ENCODE measurements at regions not wholly inside any gene's neighbourhood (a gene's known extent, or its start where the extent isn't known, plus 50 kb on each side); places are given as distances from the start of the nearest gene placed in this dataset.

- ATAC-seq (ENCODE audit: low read depth) (no peak), DNase-seq (no peak)
- intact Hi-C loops (cut with micrococcal nuclease), result no loop called here
- Mint-ChIP-seq H3K4me1 (no peaks in the 10 kb centered on the region), H3K27ac (no peak overlapping the region), H3K4me3 (no peak overlapping the region), H3K9me3 (peaks cover 8% of the 10 kb centered on the region), H3K27me3 (no peaks in the 10 kb centered on the region), H3K36me3 (ENCODE audit: low read depth) (no peaks in the 10 kb centered on the region)
- TF ChIP-seq CTCF (IDR thresholded peaks at IDR 0.05), result no peak
- ChIA-PET POLR2A (no interaction called here), CTCF (no interaction called here)
Measured at GRCh38 chr2:56681659-56682396, 498.0 kb downstream of the CCDC85A start.

GRCh38 chr2:56682397-56682760, 498.6 kb downstream of the CCDC85A start:
- Mint-ChIP-seq H3K27me3 (no peaks in the 10 kb centered on the region), H3K27ac (no peak overlapping the region), H3K4me1 (no peaks in the 10 kb centered on the region), H3K4me3 (no peak overlapping the region), H3K9me3 (peaks cover 8% of the 10 kb centered on the region), H3K36me3 (ENCODE audit: low read depth) (no peaks in the 10 kb centered on the region)
- intact Hi-C loops (cut with micrococcal nuclease), result no loop called here
- CTCF ChIA-PET, result no interaction called here
- ATAC-seq (ENCODE audit: low read depth) (no peak), DNase-seq (no peak)
- TF ChIP-seq CTCF (IDR thresholded peaks at IDR 0.05), result no peak
- POLR2A ChIA-PET, result no interaction called here

GRCh38 chr2:56684327-56684726, 500.5 kb downstream of the CCDC85A start:
- no peak overlapping the region for H3K4me3 Mint-ChIP-seq
- H3K9me3 Mint-ChIP-seq, result peaks cover 11% of the 10 kb centered on the region
- no peak overlapping the region for H3K27ac Mint-ChIP-seq
- CTCF ChIA-PET, result no interaction called here
- POLR2A ChIA-PET, result no interaction called here
- no peaks in the 10 kb centered on the region for H3K36me3 Mint-ChIP-seq (ENCODE audit: low read depth)
- no peak for ATAC-seq (ENCODE audit: low read depth)
- no peaks in the 10 kb centered on the region for H3K27me3 Mint-ChIP-seq
- no peaks in the 10 kb centered on the region for H3K4me1 Mint-ChIP-seq
- intact Hi-C loops (cut with micrococcal nuclease), result no loop called here
- no peak for DNase-seq
- no peak for TF ChIP-seq CTCF (IDR thresholded peaks at IDR 0.05)

GRCh38 chr2:56685205-56685604, 501.4 kb downstream of the CCDC85A start:
- Mint-ChIP-seq H3K4me1 (no peaks in the 10 kb centered on the region), H3K36me3 (ENCODE audit: low read depth) (no peaks in the 10 kb centered on the region), H3K4me3 (no peak overlapping the region), H3K9me3 (peaks cover 11% of the 10 kb centered on the region), H3K27me3 (no peaks in the 10 kb centered on the region), H3K27ac (no peak overlapping the region)
- ChIA-PET POLR2A (no interaction called here), CTCF (no interaction called here)
- intact Hi-C loops (cut with micrococcal nuclease), result no loop called here
- TF ChIP-seq CTCF (IDR thresholded peaks at IDR 0.05), result no peak
- ATAC-seq (ENCODE audit: low read depth) (no peak), DNase-seq (no peak)

GRCh38 chr2:56687169-56687568, 503.4 kb downstream of the CCDC85A start:
- no peak for DNase-seq
- intact Hi-C loops (cut with micrococcal nuclease), result no loop called here
- Mint-ChIP-seq H3K36me3 (ENCODE audit: low read depth) (no peaks in the 10 kb centered on the region), H3K27ac (no peak overlapping the region), H3K9me3 (peaks cover 18% of the 10 kb centered on the region), H3K4me1 (no peaks in the 10 kb centered on the region), H3K27me3 (no peaks in the 10 kb centered on the region), H3K4me3 (no peak overlapping the region)
- ChIA-PET POLR2A (no interaction called here), CTCF (no interaction called here)
- no peak for TF ChIP-seq CTCF (IDR thresholded peaks at IDR 0.05)
- no peak for ATAC-seq (ENCODE audit: low read depth)

Data from activated B cell treated with CpG ODN at 0.5 μM for 24 hours (primary cell).